Activated CD8-positive, alpha-beta T cell treated with anti-CD3 and anti-CD28 coated beads for 36 hours (primary cell): ENCODE measurements at regions not wholly inside any gene's neighbourhood (a gene's known extent, or its start where the extent isn't known, plus 50 kb on each side); places are given as distances from the start of the nearest gene placed in this dataset.

Source experiments
- ATAC-seq: fragments of 200-7000 bp; cut with Tn5 transposase; one replicate; pipeline ENCODE4 v1.10.0; 2021; ENCODE audit warnings: mild to moderate bottlenecking, moderate library complexity
- CTCF ChIA-PET: fragments of 350-600 bp; sonication (Branson Sonifier 250); formaldehyde crosslinking; loops from one replicate; lab custom pipeline; 2021; ENCODE audit warnings: antibody characterized with exemption; lab: Charles Lee
- POLR2A ChIA-PET: fragments of 350-600 bp; sonication (Branson Sonifier 250); formaldehyde crosslinking; loops from one replicate; lab custom pipeline; 2021; ENCODE audit warnings: antibody characterized with exemption; lab: Charles Lee
- DNase-seq: peaks from one replicate; pipeline ENCODE4 v3.0.0-alpha.2; 2020
- H3K27ac Mint-ChIP-seq: one replicate; pipeline ENCODE4 v1.8.0; 2021; ENCODE audit warnings: mild to moderate bottlenecking, mixed read lengths
- H3K27me3 Mint-ChIP-seq: one replicate; pipeline ENCODE4 v1.8.0; 2021; ENCODE audit warnings: mixed read lengths
- H3K36me3 Mint-ChIP-seq: one replicate; pipeline ENCODE4 v1.8.0; 2021; ENCODE audit warnings: low read depth, mixed read lengths
- H3K4me1 Mint-ChIP-seq: one replicate; pipeline ENCODE4 v1.8.0; 2021; ENCODE audit warnings: low read depth, mixed read lengths
- H3K4me3 Mint-ChIP-seq: one replicate; pipeline ENCODE4 v1.8.0; 2021; ENCODE audit warnings: mild to moderate bottlenecking, moderate library complexity, mixed read lengths
- H3K9me3 Mint-ChIP-seq: one replicate; pipeline ENCODE4 v1.8.0; 2021; ENCODE audit warnings: mixed read lengths
- CTCF ChIP-seq: fragments of 200-600 bp; IDR thresholded peaks from one replicate; pipeline ENCODE4 v1.8.0; 2022; ENCODE audit warnings: antibody characterized with exemption, mild to moderate bottlenecking
- intact Hi-C: fragments of 100-400 bp; cut with micrococcal nuclease; formaldehyde crosslinking; loops from one replicate; pipeline ENCODE4 v1.10.0; 2022

- TF ChIP-seq CTCF: no peak
These were observed 401.7 kb upstream of the HS6ST1 start for GRCh38 chr2:128720080-128721022.

GRCh38 chr2:128721096-128721495, 402.4 kb upstream of the HS6ST1 start:
- CTCF ChIA-PET: no interaction called here
- intact Hi-C loops: no loop called here
- no peaks in the 10 kb centered on the region for H3K36me3 Mint-ChIP-seq
- H3K27me3 Mint-ChIP-seq: peaks cover 9% of the 10 kb centered on the region
- no peaks in the 10 kb centered on the region for H3K4me1 Mint-ChIP-seq
- TF ChIP-seq CTCF: no peak
- DNase-seq (no peak), ATAC-seq (no peak)
- no peak overlapping the region for H3K27ac Mint-ChIP-seq
- H3K4me3 Mint-ChIP-seq: no peak overlapping the region
- POLR2A ChIA-PET: no interaction called here
- no peaks in the 10 kb centered on the region for H3K9me3 Mint-ChIP-seq

More at GRCh38 chr2:128720080-128721022, 401.7 kb upstream of the HS6ST1 start:
- H3K4me3 Mint-ChIP-seq: no peak overlapping the region
- intact Hi-C loops: no loop called here
- ChIA-PET POLR2A (no interaction called here), CTCF (interaction anchor here (0.9 kb wide), 1 partner anchor 16 kb away, joined by 4 read pairs; no protein-coding TSS in a partner anchor)
- H3K27ac Mint-ChIP-seq: no peak overlapping the region
- H3K4me1 Mint-ChIP-seq: no peaks in the 10 kb centered on the region
- no peak for DNase-seq
- H3K36me3 Mint-ChIP-seq: no peaks in the 10 kb centered on the region
- no peak for ATAC-seq
- H3K9me3 Mint-ChIP-seq: no peaks in the 10 kb centered on the region
- peaks cover 15% of the 10 kb centered on the region for H3K27me3 Mint-ChIP-seq

GRCh38 chr2:128722489-128722888, 403.8 kb upstream of the HS6ST1 start:
- Mint-ChIP-seq H3K4me1 (peaks cover 5% of the 10 kb centered on the region), H3K9me3 (no peaks in the 10 kb centered on the region), H3K36me3 (no peaks in the 10 kb centered on the region), H3K27me3 (peaks cover 3% of the 10 kb centered on the region), H3K4me3 (no peak overlapping the region), H3K27ac (no peak overlapping the region)
- ChIA-PET POLR2A (no interaction called here), CTCF (interaction anchor here (1.4 kb wide), 1 partner anchor 14 kb away, joined by 4 read pairs; no protein-coding TSS in a partner anchor)
- no peak for TF ChIP-seq CTCF
- DNase-seq: no peak
- ATAC-seq: no peak
- intact Hi-C loops: no loop called here

GRCh38 chr2:128724547-128724946, 405.9 kb upstream of the HS6ST1 start:
- Mint-ChIP-seq H3K9me3 (peaks cover 8% of the 10 kb centered on the region), H3K27ac (no peak overlapping the region), H3K36me3 (no peaks in the 10 kb centered on the region), H3K4me1 (peaks cover 11% of the 10 kb centered on the region), H3K27me3 (peaks cover 1% of the 10 kb centered on the region), H3K4me3 (no peak overlapping the region)
- TF ChIP-seq CTCF: no peak
- intact Hi-C loops: no loop called here
- ChIA-PET POLR2A (no interaction called here), CTCF (no interaction called here)
- ATAC-seq: no peak
- DNase-seq: no peak

- Mint-ChIP-seq H3K4me1 (peaks cover 11% of the 10 kb centered on the region), H3K36me3 (no peaks in the 10 kb centered on the region), H3K9me3 (peaks cover 8% of the 10 kb centered on the region), H3K27ac (no peak overlapping the region), H3K4me3 (no peak overlapping the region), H3K27me3 (peaks cover 1% of the 10 kb centered on the region)
- ChIA-PET POLR2A (no interaction called here), CTCF (no interaction called here)
- ATAC-seq: no peak
- no peak for DNase-seq
- no peak for TF ChIP-seq CTCF
- intact Hi-C loops: no loop called here
These were observed 406.3 kb upstream of the HS6ST1 start for GRCh38 chr2:128724972-128725371.
